ENCODE measurements at regions not wholly inside any gene's neighbourhood (a gene's known extent, or its start where the extent isn't known, plus 50 kb on each side); places are given as distances from the start of the nearest gene placed in this dataset.

- TF ChIP-seq CTCF (IDR thresholded peaks at IDR 0.05; ENCODE audit: insufficient read depth, low read length, poor library complexity, severe bottlenecking) (no peak), EZH2phosphoT487 (conservative IDR thresholded peaks at IDR 0.05; ENCODE audit: low read length) (no peak)
Measured at GRCh38 chr11:98772893-98773292, 247.9 kb upstream of the CNTN5 start.
